ENCODE measurements at regions not wholly inside any gene's neighbourhood (a gene's known extent, or its start where the extent isn't known, plus 50 kb on each side); places are given as distances from the start of the nearest gene placed in this dataset.

- no peak for TF ChIP-seq CTCF (IDR thresholded peaks at IDR 0.05)
- TF ChIP-seq POLR2A (IDR thresholded peaks at IDR 0.05), result no peak
Measured at GRCh38 chrX:36534900-36535299, 473.3 kb upstream of the FAM47C start.
